Activated naive CD8-positive, alpha-beta T cell treated with anti-CD3 and anti-CD28 coated beads, Interleukin-2, amount 10 ng/mL, durations not matched to agents 7 days and 5 days (primary cell): ENCODE measurements at regions not wholly inside any gene's neighbourhood (a gene's known extent, or its start where the extent isn't known, plus 50 kb on each side); places are given as distances from the start of the nearest gene placed in this dataset.

Experiments used
- ATAC-seq: fragments of 150-1000 bp; cut with Tn5 transposase; one replicate; pipeline ENCODE4 v1.10.0; 2021; ENCODE audit warnings: low read depth, moderate library complexity
- POLR2A ChIA-PET: fragments of 350-600 bp; sonication (Branson Sonifier 250); formaldehyde crosslinking; loops from one replicate; lab custom pipeline; 2021; ENCODE audit warnings: antibody characterized with exemption; lab: Charles Lee
- DNase-seq: peaks from one replicate; pipeline ENCODE4 v3.0.0; 2021
- H3K27ac Mint-ChIP-seq: one replicate; pipeline ENCODE4 v1.8.0; 2022; ENCODE audit warnings: mild to moderate bottlenecking, mixed read lengths
- H3K27me3 Mint-ChIP-seq: one replicate; pipeline ENCODE4 v1.8.0; 2022; ENCODE audit warnings: mild to moderate bottlenecking, moderate library complexity, mixed read lengths
- H3K36me3 Mint-ChIP-seq: one replicate; pipeline ENCODE4 v1.8.0; 2021; ENCODE audit warnings: mild to moderate bottlenecking, mixed read lengths
- H3K4me1 Mint-ChIP-seq: one replicate; pipeline ENCODE4 v1.8.0; 2021; ENCODE audit warnings: mixed read lengths
- H3K4me3 Mint-ChIP-seq: one replicate; pipeline ENCODE4 v1.8.0; 2022; ENCODE audit warnings: mild to moderate bottlenecking, moderate library complexity, mixed read lengths
- H3K9me3 Mint-ChIP-seq: one replicate; pipeline ENCODE4 v1.8.0; 2021; ENCODE audit warnings: mixed read lengths

- POLR2A ChIA-PET, result no interaction called here
- no peaks in the 10 kb centered on the region for H3K9me3 Mint-ChIP-seq
- no peaks in the 10 kb centered on the region for H3K4me1 Mint-ChIP-seq
- H3K27ac Mint-ChIP-seq, result no peak overlapping the region
- no peak for DNase-seq
- peaks cover 2% of the 10 kb centered on the region for H3K27me3 Mint-ChIP-seq
- no peak for ATAC-seq
- H3K4me3 Mint-ChIP-seq, result no peak overlapping the region
- no peaks in the 10 kb centered on the region for H3K36me3 Mint-ChIP-seq
Observed at GRCh38 chr14:56959869-56960268, 149.6 kb upstream of the OTX2 start.

- ATAC-seq (no peak), DNase-seq (no peak)
- Mint-ChIP-seq H3K27me3 (peaks cover 2% of the 10 kb centered on the region), H3K4me3 (no peak overlapping the region), H3K4me1 (no peaks in the 10 kb centered on the region), H3K36me3 (no peaks in the 10 kb centered on the region), H3K27ac (no peak overlapping the region), H3K9me3 (no peaks in the 10 kb centered on the region)
- POLR2A ChIA-PET, result no interaction called here
Observed at GRCh38 chr14:56959121-56959520, 148.8 kb upstream of the OTX2 start.

GRCh38 chr14:56956182-56956581, 145.9 kb upstream of the OTX2 start:
- Mint-ChIP-seq H3K27ac (no peak overlapping the region), H3K4me3 (no peak overlapping the region), H3K9me3 (no peaks in the 10 kb centered on the region), H3K36me3 (no peaks in the 10 kb centered on the region), H3K4me1 (no peaks in the 10 kb centered on the region), H3K27me3 (peaks cover 2% of the 10 kb centered on the region)
- DNase-seq (no peak), ATAC-seq (no peak)
- POLR2A ChIA-PET, result no interaction called here

- ATAC-seq, result no peak
- H3K4me3 Mint-ChIP-seq, result no peak overlapping the region
- H3K27me3 Mint-ChIP-seq, result peaks cover 2% of the 10 kb centered on the region
- no peak overlapping the region for H3K27ac Mint-ChIP-seq
- no peaks in the 10 kb centered on the region for H3K36me3 Mint-ChIP-seq
- H3K4me1 Mint-ChIP-seq, result no peaks in the 10 kb centered on the region
- no peak for DNase-seq
- POLR2A ChIA-PET, result no interaction called here
- no peaks in the 10 kb centered on the region for H3K9me3 Mint-ChIP-seq
Observed at GRCh38 chr14:56955745-56956144, 145.5 kb upstream of the OTX2 start.

GRCh38 chr14:56953884-56954283, 143.6 kb upstream of the OTX2 start:
- POLR2A ChIA-PET, result no interaction called here
- H3K4me3 Mint-ChIP-seq, result no peak overlapping the region
- DNase-seq (no peak), ATAC-seq (no peak)
- H3K9me3 Mint-ChIP-seq, result no peaks in the 10 kb centered on the region
- no peaks in the 10 kb centered on the region for H3K36me3 Mint-ChIP-seq
- no peak overlapping the region for H3K27ac Mint-ChIP-seq
- H3K27me3 Mint-ChIP-seq, result peaks cover 2% of the 10 kb centered on the region
- H3K4me1 Mint-ChIP-seq, result no peaks in the 10 kb centered on the region

GRCh38 chr14:56952766-56953473, 142.6 kb upstream of the OTX2 start:
- Mint-ChIP-seq H3K27me3 (peaks cover 2% of the 10 kb centered on the region), H3K27ac (no peak overlapping the region), H3K4me1 (no peaks in the 10 kb centered on the region), H3K36me3 (no peaks in the 10 kb centered on the region), H3K9me3 (no peaks in the 10 kb centered on the region), H3K4me3 (no peak overlapping the region)
- no peak for DNase-seq
- POLR2A ChIA-PET, result no interaction called here
- no peak for ATAC-seq

- Mint-ChIP-seq H3K9me3 (no peaks in the 10 kb centered on the region), H3K4me1 (no peaks in the 10 kb centered on the region), H3K27ac (no peak overlapping the region), H3K36me3 (no peaks in the 10 kb centered on the region), H3K4me3 (no peak overlapping the region), H3K27me3 (no peaks in the 10 kb centered on the region)
- POLR2A ChIA-PET, result no interaction called here
- DNase-seq, result no peak
- no peak for ATAC-seq
Observed at GRCh38 chr14:56949828-56950227, 139.5 kb upstream of the OTX2 start.

- Mint-ChIP-seq H3K4me3 (no peak overlapping the region), H3K9me3 (no peaks in the 10 kb centered on the region), H3K27me3 (no peaks in the 10 kb centered on the region), H3K27ac (no peak overlapping the region), H3K4me1 (no peaks in the 10 kb centered on the region), H3K36me3 (no peaks in the 10 kb centered on the region)
- ATAC-seq (no peak), DNase-seq (no peak)
- POLR2A ChIA-PET, result no interaction called here
Observed at GRCh38 chr14:56945291-56945690, 135.0 kb upstream of the OTX2 start.

- ATAC-seq, result no peak
- DNase-seq, result no peak
- no peaks in the 10 kb centered on the region for H3K9me3 Mint-ChIP-seq
- H3K4me3 Mint-ChIP-seq, result no peak overlapping the region
- H3K36me3 Mint-ChIP-seq, result no peaks in the 10 kb centered on the region
- H3K27me3 Mint-ChIP-seq, result no peaks in the 10 kb centered on the region
- POLR2A ChIA-PET, result no interaction called here
- H3K4me1 Mint-ChIP-seq, result no peaks in the 10 kb centered on the region
- H3K27ac Mint-ChIP-seq, result no peak overlapping the region
Observed at GRCh38 chr14:56944397-56944796, 134.1 kb upstream of the OTX2 start.

- no peaks in the 10 kb centered on the region for H3K4me1 Mint-ChIP-seq
- no peaks in the 10 kb centered on the region for H3K27me3 Mint-ChIP-seq
- POLR2A ChIA-PET, result no interaction called here
- ATAC-seq (no peak), DNase-seq (no peak)
- no peak overlapping the region for H3K27ac Mint-ChIP-seq
- H3K9me3 Mint-ChIP-seq, result no peaks in the 10 kb centered on the region
- no peak overlapping the region for H3K4me3 Mint-ChIP-seq
- no peaks in the 10 kb centered on the region for H3K36me3 Mint-ChIP-seq
Observed at GRCh38 chr14:56933446-56933845, 123.2 kb upstream of the OTX2 start.

- ATAC-seq, result no peak
- no peaks in the 10 kb centered on the region for H3K27me3 Mint-ChIP-seq
Observed at GRCh38 chr14:56918849-56919574, 108.7 kb upstream of the OTX2 start.

GRCh38 chr14:56905282-56905681, 95.0 kb upstream of the OTX2 start:
- Mint-ChIP-seq H3K27ac (no peak overlapping the region), H3K36me3 (no peaks in the 10 kb centered on the region), H3K27me3 (peaks cover 7% of the 10 kb centered on the region), H3K9me3 (peaks cover 4% of the 10 kb centered on the region), H3K4me3 (no peak overlapping the region), H3K4me1 (no peaks in the 10 kb centered on the region)
- no peak for ATAC-seq
- no peak for DNase-seq
- POLR2A ChIA-PET, result no interaction called here

More at GRCh38 chr14:56918849-56919574, 108.7 kb upstream of the OTX2 start:
- no peak overlapping the region for H3K4me3 Mint-ChIP-seq
- no peaks in the 10 kb centered on the region for H3K4me1 Mint-ChIP-seq
- H3K36me3 Mint-ChIP-seq, result no peaks in the 10 kb centered on the region
- DNase-seq, result no peak
- no peak overlapping the region for H3K27ac Mint-ChIP-seq
- POLR2A ChIA-PET, result no interaction called here
- H3K9me3 Mint-ChIP-seq, result peaks cover 1% of the 10 kb centered on the region

GRCh38 chr14:56903304-56903969, 93.2 kb upstream of the OTX2 start:
- no peak overlapping the region for H3K27ac Mint-ChIP-seq
- DNase-seq (no peak), ATAC-seq (no peak)
- H3K4me1 Mint-ChIP-seq, result no peaks in the 10 kb centered on the region
- peaks cover 7% of the 10 kb centered on the region for H3K27me3 Mint-ChIP-seq
- peaks cover 4% of the 10 kb centered on the region for H3K9me3 Mint-ChIP-seq
- no peaks in the 10 kb centered on the region for H3K36me3 Mint-ChIP-seq
- no peak overlapping the region for H3K4me3 Mint-ChIP-seq
- POLR2A ChIA-PET, result no interaction called here

- no peak for ATAC-seq
- POLR2A ChIA-PET, result no interaction called here
- H3K9me3 Mint-ChIP-seq, result peaks cover 4% of the 10 kb centered on the region
- no peaks in the 10 kb centered on the region for H3K36me3 Mint-ChIP-seq
- no peak for DNase-seq
- H3K27me3 Mint-ChIP-seq, result peaks cover 10% of the 10 kb centered on the region
- no peaks in the 10 kb centered on the region for H3K4me1 Mint-ChIP-seq
- no peak overlapping the region for H3K4me3 Mint-ChIP-seq
- no peak overlapping the region for H3K27ac Mint-ChIP-seq
Observed at GRCh38 chr14:56902385-56902784, 92.1 kb upstream of the OTX2 start.
